Astrocyte (in vitro differentiated cells and primary cell): ENCODE measurements at regions not wholly inside any gene's neighbourhood (a gene's known extent, or its start where the extent isn't known, plus 50 kb on each side); places are given as distances from the start of the nearest gene placed in this dataset.

Experiments
- DNase-seq: peaks from one replicate; pipeline ENCODE4 v3.0.0-alpha.2; 2010; ENCODE audit warnings: low read depth
- FAIRE-seq: peaks from 2 replicates; lab custom pipeline; 2011; peaks lifted over from hg19 to GRCh38; lab: Jason Lieb, UNC
- H2AFZ ChIP-seq: 2 replicates; pipeline ENCODE4 v1.6.0; 2012; ENCODE audit warnings: low read depth, low read length, inconsistent platforms
- H3K27ac ChIP-seq: 2 replicates; pipeline ENCODE4 v1.5.1; 2011; ENCODE audit warnings: low read depth, low read length, inconsistent platforms
- H3K27me3 ChIP-seq: 2 replicates; pipeline ENCODE4 v1.6.0; 2011; ENCODE audit warnings: low read length, inconsistent platforms; ENCODE audit not compliant: insufficient read depth
- H3K36me3 ChIP-seq: 2 replicates; pipeline ENCODE4 v1.5.1; 2011; ENCODE audit warnings: low read length, inconsistent platforms; ENCODE audit not compliant: insufficient read depth
- H3K4me1 ChIP-seq: 2 replicates; pipeline ENCODE4 v1.5.1; 2011; ENCODE audit warnings: low read length, inconsistent platforms; ENCODE audit not compliant: insufficient read depth
- H3K4me2 ChIP-seq: 2 replicates; pipeline ENCODE4 v1.6.0; 2012; ENCODE audit warnings: low read length, inconsistent platforms
- H3K4me3 ChIP-seq: 2 replicates; pipeline ENCODE4 v1.5.1; 2011; ENCODE audit warnings: low read depth, mild to moderate bottlenecking, low read length, inconsistent platforms; ENCODE audit not compliant: insufficient read depth
- H3K79me2 ChIP-seq: 2 replicates; pipeline ENCODE4 v1.6.0; 2012; ENCODE audit warnings: mild to moderate bottlenecking, low read length, inconsistent platforms; ENCODE audit not compliant: insufficient read depth
- H3K9ac ChIP-seq: 2 replicates; pipeline ENCODE4 v1.6.0; 2012; ENCODE audit warnings: mild to moderate bottlenecking, low read length, inconsistent platforms
- H3K9me3 ChIP-seq: 2 replicates; pipeline ENCODE4 v1.5.1; 2012; ENCODE audit warnings: low read depth, mild to moderate bottlenecking, low read length, inconsistent platforms; ENCODE audit not compliant: insufficient read depth
- H4K20me1 ChIP-seq: 2 replicates; pipeline ENCODE4 v1.6.0; 2012; ENCODE audit warnings: low read length, inconsistent platforms; ENCODE audit not compliant: insufficient read depth
- H3K27ac Mint-ChIP-seq: one replicate; pipeline ENCODE4 v1.8.0; 2021; ENCODE audit warnings: mild to moderate bottlenecking, mixed read lengths; ENCODE audit not compliant: unreplicated experiment
- H3K27me3 Mint-ChIP-seq: one replicate; pipeline ENCODE4 v1.8.0; 2021; ENCODE audit warnings: low read depth, mixed read lengths; ENCODE audit not compliant: unreplicated experiment
- H3K36me3 Mint-ChIP-seq: one replicate; pipeline ENCODE4 v1.8.0; 2021; ENCODE audit warnings: low read depth, mixed read lengths; ENCODE audit not compliant: unreplicated experiment
- H3K4me1 Mint-ChIP-seq: one replicate; pipeline ENCODE4 v1.8.0; 2021; ENCODE audit warnings: low read depth, mixed read lengths; ENCODE audit not compliant: unreplicated experiment
- H3K4me3 Mint-ChIP-seq: one replicate; pipeline ENCODE4 v1.8.0; 2021; ENCODE audit warnings: mild to moderate bottlenecking, moderate library complexity, mixed read lengths; ENCODE audit not compliant: unreplicated experiment
- H3K9me3 Mint-ChIP-seq: one replicate; pipeline ENCODE4 v1.8.0; 2021; ENCODE audit warnings: mild to moderate bottlenecking, mixed read lengths; ENCODE audit not compliant: unreplicated experiment
- CTCF ChIP-seq: IDR thresholded peaks from 2 replicates; pipeline ENCODE4 v1.5.1; 2011; ENCODE audit warnings: low read depth, mild to moderate bottlenecking, inconsistent platforms, low read length, moderate library complexity; ENCODE audit not compliant: insufficient read depth
- EZH2 ChIP-seq: IDR thresholded peaks from 2 replicates; pipeline ENCODE4 v1.6.1; 2012; ENCODE audit warnings: mild to moderate bottlenecking, low read length, inconsistent platforms; ENCODE audit not compliant: insufficient read depth

GRCh38 chr1:189350983-189351616 is 1126.6 kb downstream of the BRINP3 start:
- TF ChIP-seq CTCF (no peak), EZH2 (no peak)
- no peaks in the 10 kb centered on the region for H3K36me3 Mint-ChIP-seq
- Histone ChIP-seq H3K9ac (no peak overlapping the region), H3K79me2 (no peaks in the 10 kb centered on the region), H3K4me1 (no peaks in the 10 kb centered on the region), H4K20me1 (no peaks in the 10 kb centered on the region), H3K4me2 (no peak overlapping the region), H2AFZ (no peak overlapping the region), H3K9me3 (no peaks in the 10 kb centered on the region), H3K36me3 (no peaks in the 10 kb centered on the region), H3K27me3 (no peaks in the 10 kb centered on the region), H3K27ac (no peak overlapping the region), H3K4me3 (no peak overlapping the region)
- FAIRE-seq: no peak
- H3K4me3 Mint-ChIP-seq: no peak overlapping the region
- no peak overlapping the region for H3K27ac Mint-ChIP-seq
- no peaks in the 10 kb centered on the region for H3K27me3 Mint-ChIP-seq
- no peaks in the 10 kb centered on the region for H3K9me3 Mint-ChIP-seq
- DNase-seq: no peak
- H3K4me1 Mint-ChIP-seq: no peaks in the 10 kb centered on the region

DNA sequence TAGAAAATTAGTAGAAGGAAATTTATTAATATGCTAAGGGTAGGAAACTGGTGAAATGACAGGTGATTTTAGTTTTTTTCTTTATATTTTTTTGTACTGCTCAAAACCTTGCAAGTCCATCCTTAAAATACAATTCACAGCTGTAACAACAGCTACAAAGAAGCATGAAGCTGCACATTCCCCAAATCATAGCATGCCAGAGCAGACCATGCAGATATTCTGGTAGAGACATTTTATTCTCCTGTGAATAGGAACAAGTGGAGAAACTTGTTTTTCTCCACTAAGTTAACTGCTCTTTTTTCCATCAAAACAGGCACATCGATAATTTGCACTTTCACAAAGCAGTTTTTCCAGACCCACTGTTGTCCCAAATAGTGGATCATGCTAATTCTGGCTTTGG is 1125.7 kb downstream of the BRINP3 start:
- no peak overlapping the region for H3K4me3 ChIP-seq
- H3K27me3 Mint-ChIP-seq: no peaks in the 10 kb centered on the region

More for the DNA sequence above, 1125.7 kb downstream of the BRINP3 start:
- H3K4me1 ChIP-seq: no peaks in the 10 kb centered on the region
- H2AFZ ChIP-seq: no peak overlapping the region
- Mint-ChIP-seq H3K27ac (no peak overlapping the region), H3K36me3 (no peaks in the 10 kb centered on the region), H3K4me1 (no peaks in the 10 kb centered on the region), H3K9me3 (no peaks in the 10 kb centered on the region), H3K4me3 (no peak overlapping the region)
- H4K20me1 ChIP-seq: no peaks in the 10 kb centered on the region
- FAIRE-seq (no peak), DNase-seq (no peak)
- no peaks in the 10 kb centered on the region for H3K79me2 ChIP-seq
- no peak overlapping the region for H3K27ac ChIP-seq
- H3K4me2 ChIP-seq: no peak overlapping the region
- H3K9me3 ChIP-seq: no peaks in the 10 kb centered on the region
- TF ChIP-seq CTCF (no peak), EZH2 (no peak)
- no peak overlapping the region for H3K9ac ChIP-seq
- H3K27me3 ChIP-seq: no peaks in the 10 kb centered on the region
- H3K36me3 ChIP-seq: no peaks in the 10 kb centered on the region
